GM12878 (cell line): ENCODE measurements at regions not wholly inside any gene's neighbourhood (a gene's known extent, or its start where the extent isn't known, plus 50 kb on each side); places are given as distances from the start of the nearest gene placed in this dataset.

Source experiments
- ATAC-seq: fragments of 200-7000 bp; cut with Tn5 transposase; 3 replicates; pipeline ENCODE4 v1.9.1; 2020; ENCODE audit warnings: mild to moderate bottlenecking, moderate library complexity
- BruUV-seq: library from RNA; stranded (reverse); fragments of 400-500 nt; replicated peaks from 2 replicates; lab custom pipeline; 2021; lab: Mats Ljungman, UMichigan
- CTCF ChIA-PET: fragments of 300-600 bp; sonication (Branson Sonifier 250); formaldehyde crosslinking; extraction: SDS; loops from one replicate; lab custom pipeline; 2021; ENCODE audit warnings: inconsistent platforms; lab: Yijun Ruan, JAX
- POLR2A ChIA-PET: fragments of 350-600 bp; formaldehyde crosslinking; extraction: SDS; loops from one replicate; lab custom pipeline; 2021; ENCODE audit warnings: inconsistent platforms; lab: Charles Lee
- RAD21 ChIA-PET: fragments of 300-600 bp; sonication (Branson Sonifier 250); formaldehyde crosslinking; loops from one replicate; lab custom pipeline; 2023; ENCODE audit warnings: antibody characterized with exemption; ENCODE audit not compliant: unreplicated experiment; lab: Charles Lee
- SMC1A ChIA-PET: fragments of 300-600 bp; sonication (Branson Sonifier 250); formaldehyde crosslinking; loops from one replicate; lab custom pipeline; 2023; ENCODE audit not compliant: unreplicated experiment, uncharacterized antibody; lab: Charles Lee
- DNase-seq: peaks from one replicate; pipeline ENCODE4 v3.0.0-alpha.2; 2011; ENCODE audit warnings: low read depth, low spot score
- FAIRE-seq: peaks from 3 replicates; lab custom pipeline; 2011; peaks lifted over from hg19 to GRCh38; lab: Jason Lieb, UNC
- H2AFZ ChIP-seq: 2 replicates; pipeline ENCODE4 v1.6.0; 2011; ENCODE audit warnings: low read depth, low read length, control low read depth; ENCODE audit not compliant: control insufficient read depth
- H3K27ac ChIP-seq: 2 replicates; pipeline ENCODE4 v1.5.1; 2011; ENCODE audit warnings: control low read depth; ENCODE audit not compliant: control insufficient read depth, insufficient read depth
- H3K27me3 ChIP-seq, 2 experiments: replicated peaks in 1 of 2; 2 replicates each; pipeline versions ENCODE4 v1.6.0 to v1.6.1; 2011; ENCODE audit warnings: low read length in 1 of 2; ENCODE audit not compliant: control insufficient read depth in 2 of 2, insufficient read depth in 2 of 2
- H3K36me3 ChIP-seq, 2 experiments: 2 replicates each; pipeline ENCODE4 v1.5.1; 2011; ENCODE audit warnings: low read length in 1 of 2; ENCODE audit not compliant: control insufficient read depth in 2 of 2, insufficient read depth in 2 of 2
- H3K4me1 ChIP-seq: 2 replicates; pipeline ENCODE4 v1.6.1; 2011; ENCODE audit warnings: mild to moderate bottlenecking, low read length, moderate library complexity, mixed read lengths; ENCODE audit not compliant: control insufficient read depth, insufficient read depth
- H3K4me2 ChIP-seq: 2 replicates; pipeline ENCODE4 v1.6.0; 2011; ENCODE audit warnings: control low read depth; ENCODE audit not compliant: control insufficient read depth, insufficient read depth
- H3K4me3 ChIP-seq: fragments of 200-600 bp; sonication (generic); 2 replicates; pipeline ENCODE4 v1.5.1; 2016
- H3K79me2 ChIP-seq: 2 replicates; pipeline ENCODE4 v1.6.0; 2011; ENCODE audit warnings: low read length; ENCODE audit not compliant: control insufficient read depth, insufficient read depth
- H3K9ac ChIP-seq: 2 replicates; pipeline ENCODE4 v1.8.0; 2011; ENCODE audit warnings: low read length, control low read depth, mixed read lengths; ENCODE audit not compliant: control insufficient read depth, insufficient read depth
- H3K9me3 ChIP-seq: replicated peaks from 3 replicates; pipeline ENCODE4 v1.5.1; 2011; ENCODE audit warnings: mild to moderate bottlenecking, low read length; ENCODE audit not compliant: control insufficient read depth, insufficient read depth
- H4K20me1 ChIP-seq: 2 replicates; pipeline ENCODE4 v1.6.0; 2011; ENCODE audit not compliant: control insufficient read depth, insufficient read depth
- HCFC1 ChIP-seq: fragments of 150-350 bp; IDR thresholded peaks from 2 replicates; pipeline ENCODE4 v1.6.1; 2014; ENCODE audit warnings: low read length
- HDAC2 ChIP-seq: fragments of 200-600 bp; sonication (generic); IDR thresholded peaks from 2 replicates; pipeline ENCODE4 v1.6.1; 2017
- IKZF1 ChIP-seq: fragments of 450-650 bp; conservative IDR thresholded peaks from 2 replicates; pipeline ENCODE4 v1.6.1; 2017; ENCODE audit warnings: antibody characterized with exemption, mild to moderate bottlenecking
- KLF5 ChIP-seq: fragments of 450-650 bp; IDR thresholded peaks from 2 replicates; pipeline ENCODE4 v1.6.1; 2014; ENCODE audit warnings: mild to moderate bottlenecking; ENCODE audit not compliant: partially characterized antibody
- MYB ChIP-seq: fragments of 150-350 bp; IDR thresholded peaks from 2 replicates; pipeline ENCODE4 v1.6.1; 2014; ENCODE audit warnings: mild to moderate bottlenecking, low read depth, low read length, borderline replicate concordance
- NBN ChIP-seq: fragments of 450-650 bp; IDR thresholded peaks from 2 replicates; pipeline ENCODE4 v1.6.1; 2016
- POLR2AphosphoS5 ChIP-seq: IDR thresholded peaks from 2 replicates; pipeline ENCODE4 v1.6.1; 2011; ENCODE audit warnings: mild to moderate bottlenecking, low read length, inconsistent platforms
- RUNX3 ChIP-seq: IDR thresholded peaks from 2 replicates; pipeline ENCODE4 v1.6.1; 2012; ENCODE audit warnings: low read length, inconsistent platforms
- SP1 ChIP-seq: IDR thresholded peaks from one replicate; pipeline ENCODE4 v1.6.1; 2011; ENCODE audit warnings: low read depth, low read length
- SPI1 ChIP-seq: IDR thresholded peaks from 2 replicates; pipeline ENCODE4 v1.6.1; 2011; ENCODE audit warnings: low read depth, mild to moderate bottlenecking, low read length, moderate library complexity, borderline replicate concordance; ENCODE audit not compliant: insufficient read depth
- SUZ12 ChIP-seq: fragments of 200-600 bp; sonication (generic); IDR thresholded peaks from one replicate; pipeline ENCODE4 v1.6.1; 2018; ENCODE audit warnings: antibody characterized with exemption, mild to moderate bottlenecking; ENCODE audit not compliant: unreplicated experiment
- ZNF24 ChIP-seq: fragments of 450-650 bp; IDR thresholded peaks from 2 replicates; pipeline ENCODE4 v1.6.1; 2017; ENCODE audit warnings: antibody characterized with exemption, mild to moderate bottlenecking
- ZSCAN29 ChIP-seq: fragments of 450-650 bp; IDR thresholded peaks from 2 replicates; pipeline ENCODE4 v1.6.1; 2017; ENCODE audit warnings: mild to moderate bottlenecking, moderate library complexity
- WGBS: methylation state at CpG from one replicate; pipeline ENCODE4 v1.1.6; 2016; ENCODE audit warnings: low lambda C conversion rate; ENCODE audit not compliant: insufficient replicate concordance, insufficient coverage; ENCODE audit errors: missing lambda C conversion rate; 5-methylcytosine and 5-hydroxymethylcytosine counted together
- in situ Hi-C: fragments of 300-500 bp; cut with MboI; formaldehyde crosslinking; loops from 9 replicates; pipeline ENCODE4 v1.14.3; 2018; ENCODE audit warnings: mixed read lengths
- intact Hi-C: fragments of 100-400 bp; cut with micrococcal nuclease; formaldehyde crosslinking; loops from one replicate; pipeline ENCODE4 v1.14.2; 2022; ENCODE audit not compliant: unreplicated experiment

GRCh38 chr11:104728927-104729326 is 169.3 kb downstream of the CASP12 start:
- FAIRE-seq: no peak
- CTCF ChIA-PET: no interaction called here
- Histone ChIP-seq H3K36me3 (no peaks in the 10 kb centered on the region), H3K27me3 (no peaks in the 10 kb centered on the region; a peak in 1 of 4 replicates), H3K27ac (no peak overlapping the region), H3K4me2 (no peak overlapping the region), H2AFZ (no peak overlapping the region), H3K4me3 (no peak overlapping the region), H3K9me3 (no peaks in the 10 kb centered on the region), H3K9ac (no peak overlapping the region), H4K20me1 (no peaks in the 10 kb centered on the region), H3K4me1 (no peaks in the 10 kb centered on the region), H3K79me2 (no peaks in the 10 kb centered on the region)
- intact Hi-C loops (no loop called here), in situ Hi-C loops (no loop called here)
- RAD21 ChIA-PET: no interaction called here
- BruUV-seq: no TSS peak
- SMC1A ChIA-PET: no interaction called here
- 54% methylated on average over 6 of the region's 6 CpGs for WGBS
- POLR2A ChIA-PET: no interaction called here
- no peak for DNase-seq
- ATAC-seq: no peak
- TF ChIP-seq POLR2AphosphoS5 (no peak), KLF5 (no peak), HDAC2 (no peak), RUNX3 (no peak), HCFC1 (no peak), SP1 (no peak), SUZ12 (no peak), NBN (no peak), IKZF1 (no peak), ZNF24 (no peak), ZSCAN29 (no peak), SPI1 (no peak), MYB (no peak)
